ENCODE measurements at regions not wholly inside any gene's neighbourhood (a gene's known extent, or its start where the extent isn't known, plus 50 kb on each side); places are given as distances from the start of the nearest gene placed in this dataset.

DNA sequence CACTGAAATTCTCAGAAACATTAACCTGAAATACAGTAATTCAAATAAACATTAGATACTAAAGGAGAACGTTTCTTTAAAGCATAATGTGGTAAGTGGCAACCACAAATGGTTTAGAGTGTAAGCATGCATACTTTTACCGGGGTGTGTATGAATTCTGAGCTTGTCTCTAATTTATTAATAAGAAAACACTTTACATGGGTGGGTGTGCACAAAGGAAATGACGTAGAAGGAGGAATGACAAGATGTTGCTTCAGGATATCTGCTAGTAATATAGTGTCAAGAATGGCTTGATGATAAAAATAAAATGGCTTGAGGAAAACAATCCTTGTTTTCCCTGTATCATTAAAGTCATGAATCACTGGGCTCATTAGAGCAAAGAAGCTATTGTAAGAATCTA, 92.5 kb downstream of the ARL4A start (continued):
- TF ChIP-seq SREBF1 (IDR thresholded peaks at IDR 0.05; ENCODE audit: low read length) (no peak), PRDM15 (CRISPR knock-in tag; IDR thresholded peaks at IDR 0.05) (no peak), POLR2AphosphoS5 (IDR thresholded peaks at IDR 0.05; ENCODE audit: low read length) (no peak)

- POLR2A ChIA-PET = no interaction called here
- no peak for DNase-seq (ENCODE audit: low read depth, low spot score)
- no peaks in the 10 kb centered on the region for H3K79me2 ChIP-seq (ENCODE audit: control insufficient read depth, insufficient read depth, low read length)
- no peaks in the 10 kb centered on the region for H3K36me3 ChIP-seq (ENCODE audit: control insufficient read depth in 2 of 2, insufficient read depth in 2 of 2, low read length in 1 of 2)
- CTCF ChIA-PET = no interaction called here
- H3K4me3 ChIP-seq = no peak overlapping the region
- RAD21 ChIA-PET (ENCODE audit: unreplicated experiment) = no interaction called here
- H3K4me1 ChIP-seq (ENCODE audit: control insufficient read depth, insufficient read depth, low read length) = no peaks in the 10 kb centered on the region
- no peaks in the 10 kb centered on the region for H3K27me3 ChIP-seq (replicated peaks in 1 of 2; ENCODE audit: control insufficient read depth in 2 of 2, insufficient read depth in 2 of 2, low read length in 1 of 2)
- in situ Hi-C loops (cut with MboI) (no loop called here), intact Hi-C loops (cut with micrococcal nuclease; ENCODE audit: unreplicated experiment) (no loop called here)
- 0% methylated on average over 1 of the region's 1 CpG for WGBS (ENCODE audit: insufficient coverage, insufficient replicate concordance, low lambda C conversion rate, missing lambda C conversion rate)
- no peak for FAIRE-seq
- BruUV-seq (replicated peaks) = no TSS peak
- no peak for ATAC-seq
- H3K9me3 ChIP-seq (replicated peaks; ENCODE audit: control insufficient read depth, insufficient read depth, low read length) = no peaks in the 10 kb centered on the region
- H3K27ac ChIP-seq (ENCODE audit: control insufficient read depth, insufficient read depth) = no peak overlapping the region
- no peak overlapping the region for H3K9ac ChIP-seq (ENCODE audit: control insufficient read depth, insufficient read depth, low read length)
- SMC1A ChIA-PET (ENCODE audit: uncharacterized antibody, unreplicated experiment) = no interaction called here
- H2AFZ ChIP-seq (ENCODE audit: control insufficient read depth, low read depth, low read length) = no peak overlapping the region
- H4K20me1 ChIP-seq (ENCODE audit: control insufficient read depth, insufficient read depth) = no peaks in the 10 kb centered on the region
- no peak overlapping the region for H3K4me2 ChIP-seq (ENCODE audit: control insufficient read depth, insufficient read depth)
- TF ChIP-seq REST (IDR thresholded peaks at IDR 0.05; ENCODE audit: low read depth, low read length) (no peak), E2F4 (IDR thresholded peaks at IDR 0.05; ENCODE audit: low read depth, low read length) (no peak), CHD4 (IDR thresholded peaks at IDR 0.05) (no peak), CEBPZ (IDR thresholded peaks at IDR 0.05; ENCODE audit: low read depth, low read length) (no peak)
- TF ChIP-seq, protein P1, sequence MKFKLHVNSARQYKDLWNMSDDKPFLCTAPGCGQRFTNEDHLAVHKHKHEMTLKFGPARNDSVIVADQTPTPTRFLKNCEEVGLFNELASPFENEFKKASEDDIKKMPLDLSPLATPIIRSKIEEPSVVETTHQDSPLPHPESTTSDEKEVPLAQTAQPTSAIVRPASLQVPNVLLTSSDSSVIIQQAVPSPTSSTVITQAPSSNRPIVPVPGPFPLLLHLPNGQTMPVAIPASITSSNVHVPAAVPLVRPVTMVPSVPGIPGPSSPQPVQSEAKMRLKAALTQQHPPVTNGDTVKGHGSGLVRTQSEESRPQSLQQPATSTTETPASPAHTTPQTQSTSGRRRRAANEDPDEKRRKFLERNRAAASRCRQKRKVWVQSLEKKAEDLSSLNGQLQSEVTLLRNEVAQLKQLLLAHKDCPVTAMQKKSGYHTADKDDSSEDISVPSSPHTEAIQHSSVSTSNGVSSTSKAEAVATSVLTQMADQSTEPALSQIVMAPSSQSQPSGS (IDR thresholded peaks at IDR 0.05; ENCODE audit: low read length) = no peak
These were observed 96.1 kb downstream of the ARL4A start for GRCh38 chr7:12783421-12784095.

Measured in GM12878 (cell line).